HepG2 (cell line): ENCODE measurements at regions not wholly inside any gene's neighbourhood (a gene's known extent, or its start where the extent isn't known, plus 50 kb on each side); places are given as distances from the start of the nearest gene placed in this dataset.

ENCODE experiments used
- ATAC-seq: fragments of 200-7000 bp; cut with Tn5 transposase; 3 replicates; pipeline ENCODE4 v1.9.1; 2020; ENCODE audit warnings: mild to moderate bottlenecking, moderate library complexity
- BruUV-seq: library from RNA; stranded (reverse); fragments of 400-500 nt; replicated peaks from 2 replicates; lab custom pipeline; 2021; lab: Mats Ljungman, UMichigan
- CTCF ChIA-PET: fragments of 300-600 bp; formaldehyde crosslinking; extraction: SDS; loops from one replicate; lab custom pipeline; 2021; ENCODE audit warnings: low total read pairs, inconsistent platforms, low intra/inter-chr PET ratio; lab: Yijun Ruan, JAX
- POLR2A ChIA-PET: fragments of 350-600 bp; sonication (Branson Sonifier 250); formaldehyde crosslinking; loops from one replicate; lab custom pipeline; 2020; ENCODE audit warnings: antibody characterized with exemption, inconsistent platforms; lab: Yijun Ruan, JAX
- DNase-seq: peaks from one replicate; pipeline ENCODE4 v3.0.0-alpha.2; 2015; ENCODE audit warnings: low spot score
- FAIRE-seq: peaks from 3 replicates; lab custom pipeline; 2011; peaks lifted over from hg19 to GRCh38; lab: Jason Lieb, UNC
- H2AFZ ChIP-seq: one replicate; pipeline ENCODE4 v1.6.1; 2011; ENCODE audit warnings: low read length, inconsistent platforms
- H3K27ac ChIP-seq: fragments of 300-600 bp; 3 replicates; pipeline ENCODE4 v1.8.0; 2011; ENCODE audit warnings: mixed run types, mild to moderate bottlenecking, mixed read lengths, low read length, inconsistent platforms; ENCODE audit not compliant: insufficient read depth; ENCODE audit errors: extremely low read length
- H3K27me3 ChIP-seq, 2 experiments: fragments of 200-600 bp in 1 of 2; 2 replicates in 1 of 2; 3 replicates in 1 of 2; pipeline versions ENCODE4 v1.6.0 to v1.8.0; 2011; ENCODE audit warnings: low read length in 2 of 2, mild to moderate bottlenecking in 2 of 2, moderate library complexity in 2 of 2, inconsistent platforms in 1 of 2; ENCODE audit not compliant: insufficient read depth in 2 of 2, control insufficient read depth in 1 of 2
- H3K36me3 ChIP-seq, 2 experiments: fragments of 200-600 bp in 1 of 2; replicated peaks in 1 of 2; 2 replicates in 1 of 2; 3 replicates in 1 of 2; pipeline versions ENCODE4 v1.5.1 to v1.8.0; 2011; ENCODE audit warnings: low read length in 2 of 2, inconsistent platforms in 1 of 2; ENCODE audit not compliant: insufficient read depth in 2 of 2, control insufficient read depth in 1 of 2
- H3K4me1 ChIP-seq: 2 replicates; pipeline ENCODE4 v1.5.1; 2012; ENCODE audit warnings: low read length, inconsistent platforms; ENCODE audit not compliant: insufficient read depth
- H3K4me2 ChIP-seq: 2 replicates; pipeline ENCODE4 v1.6.0; 2011; ENCODE audit warnings: low read depth, low read length, inconsistent platforms
- H3K4me3 ChIP-seq, 3 experiments: fragments of 200-600 bp in 1 of 3; sonication (generic), shearing (Covaris generic) in 1 of 3; replicated peaks in 1 of 3; 2 replicates each; pipeline ENCODE4 v1.5.1; 2011 to 2016; ENCODE audit warnings: low read length in 3 of 3, inconsistent platforms in 2 of 3, low read depth in 2 of 3, mild to moderate bottlenecking in 2 of 3, control low read depth in 1 of 3, mixed read lengths in 1 of 3; ENCODE audit not compliant: insufficient read depth in 1 of 3
- H3K79me2 ChIP-seq: one replicate; pipeline ENCODE4 v1.6.1; 2011; ENCODE audit warnings: low read length, inconsistent platforms; ENCODE audit not compliant: insufficient read depth
- H3K9ac ChIP-seq: 2 replicates; pipeline ENCODE4 v1.6.0; 2011; ENCODE audit warnings: mild to moderate bottlenecking, low read depth, low read length, inconsistent platforms; ENCODE audit not compliant: insufficient read depth
- H3K9me3 ChIP-seq: 2 replicates; pipeline ENCODE4 v1.5.1; 2012; ENCODE audit warnings: mild to moderate bottlenecking, low read length
- H4K20me1 ChIP-seq: 2 replicates; pipeline ENCODE4 v1.6.0; 2011; ENCODE audit warnings: inconsistent platforms, mild to moderate bottlenecking, low read length, moderate library complexity; ENCODE audit not compliant: insufficient read depth
- GTF3A ChIP-seq: sonication (generic); formaldehyde crosslinking; conservative IDR thresholded peaks from 2 replicates; pipeline ENCODE4 v1.4.0; 2020; ENCODE audit warnings: mild to moderate bottlenecking, missing genetic modification reagents
- KIAA2018 ChIP-seq: sonication (generic); formaldehyde crosslinking; IDR thresholded peaks from 2 replicates; pipeline ENCODE4 v1.5.0; 2020; ENCODE audit warnings: mild to moderate bottlenecking, missing genetic modification reagents, borderline replicate concordance
- POLR2G ChIP-seq: fragments of 200-400 bp; formaldehyde crosslinking; IDR thresholded peaks from 2 replicates; pipeline ENCODE4 v1.6.1; 2018; ENCODE audit warnings: mild to moderate bottlenecking, low read depth, low read length, moderate library complexity
- PTBP1 ChIP-seq: fragments of 200-400 bp; formaldehyde crosslinking; IDR thresholded peaks from 2 replicates; pipeline ENCODE4 v1.6.1; 2018; ENCODE audit warnings: low read length, low read depth; ENCODE audit not compliant: poor library complexity, severe bottlenecking
- SYNCRIP ChIP-seq: fragments of 200-400 bp; formaldehyde crosslinking; IDR thresholded peaks from 2 replicates; pipeline ENCODE4 v1.6.1; 2018; ENCODE audit warnings: mild to moderate bottlenecking, low read depth, low read length; ENCODE audit not compliant: insufficient read depth
- TCF7L2 ChIP-seq: IDR thresholded peaks from 2 replicates; pipeline ENCODE4 v1.6.1; 2011; ENCODE audit warnings: mild to moderate bottlenecking, low read depth, low read length, moderate library complexity
- THAP7 ChIP-seq: sonication (generic); formaldehyde crosslinking; IDR thresholded peaks from 2 replicates; pipeline ENCODE4 v1.8.1; 2023; ENCODE audit warnings: mild to moderate bottlenecking, missing genetic modification reagents
- THYN1 ChIP-seq: sonication (generic); formaldehyde crosslinking; IDR thresholded peaks from 2 replicates; pipeline ENCODE4 v1.8.1; 2023; ENCODE audit warnings: low read depth, mild to moderate bottlenecking, moderate library complexity, missing genetic modification reagents, borderline replicate concordance
- ZC3H4 ChIP-seq: sonication (generic); formaldehyde crosslinking; IDR thresholded peaks from 2 replicates; pipeline ENCODE4 v1.4.0; 2020; ENCODE audit warnings: missing genetic modification reagents, borderline replicate concordance
- ZNF18 ChIP-seq: sonication (generic); formaldehyde crosslinking; IDR thresholded peaks from 2 replicates; pipeline ENCODE4 v1.8.0; 2022; ENCODE audit warnings: mild to moderate bottlenecking, missing genetic modification reagents; ENCODE audit not compliant: insufficient replicate concordance
- ZNF256 ChIP-seq: sonication (generic); formaldehyde crosslinking; conservative IDR thresholded peaks from 2 replicates; pipeline ENCODE4 v1.4.0; 2020; ENCODE audit warnings: missing genetic modification reagents
- ZNF383 ChIP-seq: sonication (generic); formaldehyde crosslinking; IDR thresholded peaks from 2 replicates; pipeline ENCODE4 v1.4.0; 2020; ENCODE audit warnings: missing genetic modification reagents, mild to moderate bottlenecking, borderline replicate concordance
- ZNF589 ChIP-seq: sonication (generic); formaldehyde crosslinking; conservative IDR thresholded peaks from 2 replicates; pipeline ENCODE4 v1.8.0; 2022; ENCODE audit warnings: mild to moderate bottlenecking, moderate library complexity, missing genetic modification reagents
- ZNF619 ChIP-seq: sonication (generic); formaldehyde crosslinking; IDR thresholded peaks from 2 replicates; pipeline ENCODE4 v1.4.0; 2020; ENCODE audit warnings: mild to moderate bottlenecking, missing genetic modification reagents
- WGBS: methylation state at CpG from one replicate; pipeline ENCODE4 v1.1.6; 2017; ENCODE audit warnings: low lambda C conversion rate; 5-methylcytosine and 5-hydroxymethylcytosine counted together
- in situ Hi-C: cut with HindIII; loops from 2 replicates; pipeline ENCODE4 v1.10.0; 2017; ENCODE audit warnings: low pct_unique_long_range_greater_than_20kb; ENCODE audit not compliant: extremely low pct_ligation_motif_present
- intact Hi-C: fragments of 100-400 bp; cut with micrococcal nuclease; formaldehyde crosslinking; loops from one replicate; pipeline ENCODE4 v1.10.0; 2022; ENCODE audit not compliant: unreplicated experiment

- no peak for TF ChIP-seq ZC3H4 (CRISPR knock-in tag)
- TF ChIP-seq GTF3A: no peak
- no peak for TF ChIP-seq SYNCRIP
- no peak for TF ChIP-seq THAP7
- TF ChIP-seq ZNF383 (CRISPR knock-in tag): no peak
- no peak for TF ChIP-seq ZNF589 (CRISPR knock-in tag)
Measured at GRCh38 chr19:28075229-28075628, 1137.7 kb downstream of the UQCRFS1 start (continued).

- CTCF ChIA-PET: no interaction called here
- no peak for FAIRE-seq
- no peak overlapping the region for H3K4me3 ChIP-seq
- no peak for TF ChIP-seq ZNF18 (CRISPR knock-in tag)
- TF ChIP-seq POLR2G: no peak
- no peak for TF ChIP-seq TCF7L2
- no peak for TF ChIP-seq PTBP1
- no peak for TF ChIP-seq KIAA2018 (CRISPR knock-in tag)
- TF ChIP-seq THYN1 (CRISPR knock-in tag): no peak
- no peak for TF ChIP-seq ZNF619
- no peak for TF ChIP-seq ZNF256 (CRISPR knock-in tag)
Measured at GRCh38 chr19:28074773-28075172, 1138.2 kb downstream of the UQCRFS1 start.

More at GRCh38 chr19:28074773-28075172, 1138.2 kb downstream of the UQCRFS1 start:
- no peak overlapping the region for H3K4me2 ChIP-seq
- H4K20me1 ChIP-seq: no peaks in the 10 kb centered on the region
- WGBS: no CpG with 5 or more reads among the region's 2 CpGs
- H2AFZ ChIP-seq: no peak overlapping the region
- no peak for ATAC-seq
- H3K27me3 ChIP-seq: no peaks in the 10 kb centered on the region
- intact Hi-C loops: no loop called here
- no TSS peak for BruUV-seq
- H3K4me1 ChIP-seq: no peaks in the 10 kb centered on the region
- POLR2A ChIA-PET: no interaction called here
- H3K36me3 ChIP-seq: no peaks in the 10 kb centered on the region
- in situ Hi-C loops: no loop called here
- no peaks in the 10 kb centered on the region for H3K79me2 ChIP-seq
- no peak overlapping the region for H3K9ac ChIP-seq
- no peak for DNase-seq
- no peak overlapping the region for H3K27ac ChIP-seq
- H3K9me3 ChIP-seq: peaks cover 90% of the 10 kb centered on the region
